ENCODE measurements at regions not wholly inside any gene's neighbourhood (a gene's known extent, or its start where the extent isn't known, plus 50 kb on each side); places are given as distances from the start of the nearest gene placed in this dataset.
"Not testable (repeated sequence)": the region's sequence is repeated elsewhere in the genome, so short reads cannot be mapped to it uniquely, and the experiment has no call there.

GRCh38 chr10:77740396-77740795 is 102.8 kb upstream of the KCNMA1 start:
- DNase-seq (ENCODE audit: low read depth in 2 of 2), result not testable (repeated sequence)

- no peak for DNase-seq (ENCODE audit: low read depth in 2 of 2)
Measured at GRCh38 chr10:77738496-77739158, 101.0 kb upstream of the KCNMA1 start.

- DNase-seq (ENCODE audit: low read depth in 2 of 2), result no peak
Measured at GRCh38 chr10:77737608-77738007, 100.0 kb upstream of the KCNMA1 start.

- not testable (repeated sequence) for DNase-seq (ENCODE audit: low read depth in 2 of 2)
Measured at GRCh38 chr10:77735136-77735535, 97.5 kb upstream of the KCNMA1 start.

GRCh38 chr10:77732213-77733003 is 94.8 kb upstream of the KCNMA1 start:
- no peak for DNase-seq (ENCODE audit: low read depth in 2 of 2)

DNA sequence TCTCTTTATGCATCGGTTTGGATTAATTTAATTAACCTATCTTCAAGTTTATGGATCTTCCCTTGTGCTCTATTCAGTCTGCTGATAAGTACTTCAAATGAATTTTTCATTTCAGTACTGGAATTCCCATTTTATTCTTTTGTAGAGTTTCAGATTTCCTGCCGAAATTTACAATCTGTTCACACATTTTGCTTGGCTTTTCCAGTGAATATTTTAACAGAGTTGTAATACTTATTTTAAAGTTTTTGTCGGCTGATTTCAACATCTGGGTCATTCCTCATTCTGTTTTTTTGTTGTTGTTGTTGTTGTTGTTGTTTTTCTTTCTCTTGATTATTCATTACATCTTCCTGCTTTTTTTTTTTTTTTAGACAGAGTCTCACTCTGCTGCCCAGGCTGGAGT is 89.9 kb upstream of the KCNMA1 start:
- no peak for DNase-seq (ENCODE audit: low read depth in 2 of 2)

DNA sequence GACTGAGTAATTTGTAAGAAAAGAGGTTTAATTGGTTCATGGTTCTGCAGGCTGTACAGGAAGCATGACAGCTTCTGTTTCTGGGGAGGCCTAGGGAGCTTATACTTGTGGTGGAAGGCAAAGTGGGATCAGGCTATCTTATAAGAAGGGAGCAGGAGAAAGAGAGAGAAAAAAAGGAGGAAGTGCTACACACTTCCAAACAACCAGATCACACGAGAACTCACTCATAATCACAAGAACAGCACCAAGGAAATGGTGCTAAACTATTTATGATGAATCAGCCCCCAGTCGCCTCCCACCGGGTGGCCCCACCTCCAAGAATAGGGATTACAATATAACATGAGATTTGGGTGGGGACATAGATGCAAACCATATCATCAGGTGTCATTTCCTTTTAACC is 89.1 kb upstream of the KCNMA1 start:
- DNase-seq (ENCODE audit: low read depth in 2 of 2), result no peak

DNA sequence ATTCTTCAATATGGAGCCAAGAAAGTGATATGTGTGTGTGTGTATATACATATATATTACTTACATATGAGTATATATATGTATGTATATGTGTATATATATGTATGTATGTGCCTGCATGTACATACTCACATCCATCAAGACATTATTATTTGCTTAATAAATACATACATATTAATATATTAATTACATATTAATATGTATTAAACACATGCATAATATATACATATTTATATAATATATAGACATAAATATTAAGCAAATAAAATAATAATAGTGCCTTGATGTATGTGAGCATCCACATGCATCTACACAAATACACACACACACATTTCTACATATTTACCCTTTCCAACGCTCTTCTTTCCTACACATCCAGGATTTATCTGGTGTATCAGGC is 88.7 kb upstream of the KCNMA1 start:
- DNase-seq (ENCODE audit: low read depth in 2 of 2), result no peak

GRCh38 chr10:77724820-77725219 is 87.2 kb upstream of the KCNMA1 start:
- DNase-seq (ENCODE audit: low read depth in 2 of 2), result no peak

DNA sequence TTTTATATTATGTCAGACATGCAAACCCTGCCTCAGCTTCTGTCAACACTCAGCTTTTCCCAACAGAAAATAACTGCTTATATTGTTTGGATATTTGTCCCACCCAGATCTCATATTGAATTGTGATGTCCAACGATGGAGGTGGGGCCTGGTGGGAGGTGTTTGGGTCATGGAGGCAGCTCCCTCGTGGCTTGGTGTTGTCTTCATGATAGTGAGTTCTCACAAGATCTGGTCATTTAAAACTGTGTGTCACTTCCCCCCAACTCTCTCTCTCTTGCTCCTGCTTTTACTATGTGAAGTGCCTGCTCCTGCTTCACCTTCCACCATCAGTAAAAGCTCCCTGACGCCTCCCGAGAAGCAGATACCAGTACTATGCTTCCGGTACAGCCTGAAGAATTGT is 85.8 kb upstream of the KCNMA1 start:
- no peak for DNase-seq (ENCODE audit: low read depth in 2 of 2)

- not testable (repeated sequence) for DNase-seq (ENCODE audit: low read depth in 2 of 2)
Measured at GRCh38 chr10:77722956-77723355, 85.3 kb upstream of the KCNMA1 start.

DNA sequence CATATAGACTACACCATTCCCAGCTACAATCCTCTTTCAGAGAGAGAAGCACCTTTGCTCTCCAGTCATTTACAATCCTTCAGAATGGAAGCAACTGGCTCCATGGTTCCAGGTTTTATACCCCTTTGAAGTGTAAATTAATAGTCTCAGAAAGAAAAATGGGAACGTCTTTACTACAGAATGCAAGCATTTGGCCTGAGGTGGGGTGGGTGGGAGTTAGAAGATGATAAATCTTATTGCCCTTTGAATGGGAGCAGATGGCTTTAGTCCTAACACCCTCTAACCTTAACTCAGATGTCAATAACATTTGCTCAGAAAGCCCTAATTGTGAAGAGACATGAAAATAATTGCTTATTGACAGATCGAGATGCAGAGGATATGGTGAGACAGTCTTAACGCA is 84.2 kb upstream of the KCNMA1 start:
- DNase-seq (ENCODE audit: low read depth in 2 of 2), result no peak

GRCh38 chr10:77718957-77719356 is 81.3 kb upstream of the KCNMA1 start:
- no peak for DNase-seq (ENCODE audit: low read depth in 2 of 2)

DNA sequence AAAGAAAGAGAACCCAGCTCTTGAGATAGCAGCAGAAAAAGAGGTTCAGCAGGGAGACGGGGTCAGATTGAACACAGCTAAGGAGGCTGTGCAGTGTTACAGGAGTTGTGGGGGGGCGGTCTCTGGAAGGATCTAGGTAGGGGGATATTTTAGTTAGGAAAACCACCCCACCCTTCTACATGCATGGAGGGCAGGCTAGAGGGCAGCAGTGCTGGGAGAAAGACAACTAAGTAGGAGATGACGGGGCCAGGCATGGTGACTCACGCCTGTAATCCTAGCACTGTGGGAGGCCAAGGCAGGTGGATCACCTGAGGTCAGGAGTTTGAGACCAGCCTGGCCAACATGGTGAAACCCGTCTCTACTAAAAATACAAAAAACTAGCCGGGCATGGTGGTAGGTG is 80.7 kb upstream of the KCNMA1 start:
- not testable (repeated sequence) for DNase-seq (ENCODE audit: low read depth in 2 of 2)

- DNase-seq (ENCODE audit: low read depth in 2 of 2), result no peak
Measured at GRCh38 chr10:77717336-77717735, 79.7 kb upstream of the KCNMA1 start.

- DNase-seq (ENCODE audit: low read depth in 2 of 2), result no peak
Measured at GRCh38 chr10:77716458-77717317, 79.1 kb upstream of the KCNMA1 start.

DNA sequence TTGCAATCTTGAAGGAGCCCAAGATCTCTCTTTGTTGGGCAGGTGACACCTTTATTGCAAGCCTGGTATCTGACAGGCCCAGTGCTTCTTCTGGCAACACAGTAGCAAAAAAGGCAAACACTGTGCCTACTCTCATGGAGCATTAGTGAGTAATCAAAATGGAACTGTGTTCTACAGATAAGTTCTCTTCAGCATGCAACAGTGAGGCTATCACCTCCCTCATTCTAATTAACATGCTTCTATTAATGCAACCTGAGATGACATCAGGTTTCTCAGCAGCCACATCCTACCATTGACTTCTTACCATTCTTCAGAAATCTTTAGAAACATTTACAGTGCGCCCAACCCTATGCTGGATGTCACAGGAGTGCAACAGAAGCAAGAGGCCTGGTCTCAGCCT is 77.9 kb upstream of the KCNMA1 start:
- no peak for DNase-seq (ENCODE audit: low read depth in 2 of 2)

- no peak for DNase-seq (ENCODE audit: low read depth in 2 of 2)
Measured at GRCh38 chr10:77715088-77715487, 77.5 kb upstream of the KCNMA1 start.

DNA sequence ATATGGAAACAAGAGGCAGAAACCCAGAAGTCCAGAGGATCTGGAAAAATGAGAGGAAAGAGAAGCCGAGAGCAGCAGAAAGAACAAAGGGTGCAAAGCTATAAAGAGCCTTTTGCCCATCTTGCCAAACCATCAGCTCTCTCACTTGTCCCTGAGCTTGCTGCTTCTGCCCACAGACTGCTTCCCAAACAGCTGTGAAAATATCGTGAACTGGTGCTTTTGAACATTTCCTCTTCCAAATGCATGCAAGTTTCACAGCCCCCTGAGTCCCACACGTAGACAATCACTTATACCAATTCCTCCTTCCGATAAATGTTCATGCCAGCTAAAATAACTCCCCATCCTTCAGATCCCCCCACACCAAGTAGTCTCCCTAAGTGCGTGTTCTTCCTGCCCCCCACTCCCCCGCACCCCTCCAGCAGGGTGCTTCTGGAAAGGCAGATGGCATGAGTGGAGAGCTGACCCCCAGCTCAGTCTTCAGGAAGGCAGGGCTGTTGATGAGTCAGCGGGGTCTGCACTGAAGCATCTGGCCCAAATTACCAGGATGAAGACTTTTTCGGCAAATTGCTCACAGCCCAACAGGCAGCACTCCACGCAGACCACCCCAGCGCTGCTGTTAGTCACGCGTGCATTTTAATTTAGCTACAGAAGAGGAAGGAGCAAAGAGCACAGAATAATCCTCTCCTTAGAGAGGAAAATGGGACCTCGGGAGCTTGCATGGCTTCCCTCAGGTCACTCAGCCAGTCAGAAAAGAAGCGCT is 76.1 kb upstream of the KCNMA1 start:
- DNase-seq (ENCODE audit: low read depth in 2 of 2), result no peak

- DNase-seq (ENCODE audit: low read depth in 2 of 2), result no peak
Measured at GRCh38 chr10:77712207-77712606, 74.6 kb upstream of the KCNMA1 start.

GRCh38 chr10:77711683-77712049 is 74.1 kb upstream of the KCNMA1 start:
- DNase-seq (ENCODE audit: low read depth in 2 of 2), result no peak
